Gastroesophageal sphincter (tissue), 4 donors: ENCODE measurements at regions not wholly inside any gene's neighbourhood (a gene's known extent, or its start where the extent isn't known, plus 50 kb on each side); places are given as distances from the start of the nearest gene placed in this dataset.

Experiments used
- ATAC-seq: fragments of 150-250 bp; one replicate; pipeline ENCODE4 v1.9.1; 2016; ENCODE audit warnings: mild to moderate bottlenecking, moderate library complexity
- H3K27ac ChIP-seq, 4 donors: fragments of 200-600 bp; sonication (generic) in 3 of 4; 1 replicate in 3 of 4; 2 replicates in 1 of 4; pipeline ENCODE4 v1.5.1; 2016 to 2019
- H3K27me3 ChIP-seq: fragments of 200-600 bp; sonication (generic); one replicate; pipeline ENCODE4 v1.5.1; 2019
- H3K36me3 ChIP-seq, 2 donors: fragments of 200-600 bp; sonication (generic); one replicate each; pipeline ENCODE4 v1.5.1; 2019; ENCODE audit warnings: control low read depth in 1 of 2
- H3K4me1 ChIP-seq, 3 donors: fragments of 200-600 bp; sonication (generic); 1 replicate in 2 of 3; 2 replicates in 1 of 3; pipeline ENCODE4 v1.5.1; 2016 to 2019; ENCODE audit warnings: control low read depth in 2 of 3
- H3K4me3 ChIP-seq, 2 donors: fragments of 200-600 bp; sonication (generic); one replicate each; pipeline ENCODE4 v1.5.1; 2019; ENCODE audit warnings: mild to moderate bottlenecking in 1 of 2, moderate library complexity in 1 of 2
- H3K9me3 ChIP-seq, 3 donors: fragments of 200-600 bp; sonication (generic); one replicate each; pipeline ENCODE4 v1.5.1; 2017 to 2019; ENCODE audit warnings: control low read depth in 2 of 3
- EP300 ChIP-seq: sonication (generic); formaldehyde crosslinking; IDR thresholded peaks from one replicate; pipeline ENCODE4 v1.6.1; 2017; ENCODE audit warnings: antibody characterized with exemption, mild to moderate bottlenecking
- POLR2A ChIP-seq, 2 donors: fragments of 450-650 bp; IDR thresholded peaks; one replicate each; pipeline ENCODE4 v1.6.1; 2017; ENCODE audit warnings: antibody characterized with exemption in 2 of 2, mild to moderate bottlenecking in 2 of 2, moderate library complexity in 1 of 2
- POLR2AphosphoS5 ChIP-seq: sonication (generic); formaldehyde crosslinking; IDR thresholded peaks from one replicate; pipeline ENCODE4 v1.6.1; 2017; ENCODE audit warnings: antibody characterized with exemption
- WGBS, 2 donors: methylation state at CpG; one replicate each; pipeline ENCODE4 v1.1.5; 2018; ENCODE audit warnings: low coverage in 1 of 2; 5-methylcytosine and 5-hydroxymethylcytosine counted together
- TF ChIP-seq, protein P1 (sequence below), 4 experiments: fragments of 200-600 bp in 2 of 4; fragments of 450-650 bp in 2 of 4; sonication (generic) in 1 of 4; IDR thresholded peaks; one replicate each; pipeline ENCODE4 v1.5.1; 2017 to 2019; ENCODE audit warnings: antibody characterized with exemption in 4 of 4, mild to moderate bottlenecking in 2 of 4, moderate library complexity in 2 of 4

DNA sequence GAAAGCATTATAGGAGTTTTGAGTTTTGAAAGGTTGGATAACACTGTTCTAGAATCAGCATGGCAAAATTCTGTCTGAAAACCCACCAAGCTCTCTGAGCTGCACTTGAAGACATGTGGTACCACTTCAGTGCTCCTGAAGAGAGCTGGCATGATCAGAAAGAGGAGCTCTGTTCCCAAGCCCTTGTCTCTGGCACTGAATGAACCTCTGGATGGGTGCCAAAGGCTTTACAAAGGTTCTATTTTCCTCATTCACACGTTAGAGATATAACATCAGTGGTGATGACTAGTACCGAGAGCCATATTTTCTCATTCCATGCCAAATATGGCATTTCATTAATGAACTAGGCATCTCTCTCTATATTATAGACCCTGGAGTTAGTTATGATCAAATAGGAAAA, 301.8 kb upstream of the ID4 start:
- H3K4me3 ChIP-seq = no peak overlapping the region
- ATAC-seq = no peak

DNA sequence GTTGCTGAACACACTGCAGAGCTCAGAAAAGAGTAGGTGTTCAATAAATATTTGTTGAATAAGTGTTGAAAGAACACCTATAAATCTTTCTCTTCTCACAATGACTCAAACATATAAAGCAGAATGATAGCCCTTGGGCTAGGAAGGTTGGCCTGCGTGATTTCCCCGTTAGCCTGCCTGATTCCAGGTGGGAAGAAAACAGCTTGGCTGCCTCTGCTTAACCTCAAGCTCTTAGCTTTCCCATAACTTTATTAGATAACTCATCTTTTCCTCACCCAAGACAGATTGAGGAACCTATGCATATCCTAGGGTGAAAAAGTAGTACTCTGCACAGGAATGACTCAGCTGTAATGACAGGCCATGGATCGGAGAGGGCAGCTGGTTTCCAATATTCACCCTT, 300.3 kb upstream of the ID4 start:
- 85 to 93% methylated on average over 3 of the region's 3 CpGs for WGBS, 2 donors
- TF ChIP-seq POLR2A (IDR thresholded peaks at IDR 0.05) = no peak
- TF ChIP-seq, protein P1, sequence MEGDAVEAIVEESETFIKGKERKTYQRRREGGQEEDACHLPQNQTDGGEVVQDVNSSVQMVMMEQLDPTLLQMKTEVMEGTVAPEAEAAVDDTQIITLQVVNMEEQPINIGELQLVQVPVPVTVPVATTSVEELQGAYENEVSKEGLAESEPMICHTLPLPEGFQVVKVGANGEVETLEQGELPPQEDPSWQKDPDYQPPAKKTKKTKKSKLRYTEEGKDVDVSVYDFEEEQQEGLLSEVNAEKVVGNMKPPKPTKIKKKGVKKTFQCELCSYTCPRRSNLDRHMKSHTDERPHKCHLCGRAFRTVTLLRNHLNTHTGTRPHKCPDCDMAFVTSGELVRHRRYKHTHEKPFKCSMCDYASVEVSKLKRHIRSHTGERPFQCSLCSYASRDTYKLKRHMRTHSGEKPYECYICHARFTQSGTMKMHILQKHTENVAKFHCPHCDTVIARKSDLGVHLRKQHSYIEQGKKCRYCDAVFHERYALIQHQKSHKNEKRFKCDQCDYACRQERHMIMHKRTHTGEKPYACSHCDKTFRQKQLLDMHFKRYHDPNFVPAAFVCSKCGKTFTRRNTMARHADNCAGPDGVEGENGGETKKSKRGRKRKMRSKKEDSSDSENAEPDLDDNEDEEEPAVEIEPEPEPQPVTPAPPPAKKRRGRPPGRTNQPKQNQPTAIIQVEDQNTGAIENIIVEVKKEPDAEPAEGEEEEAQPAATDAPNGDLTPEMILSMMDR (IDR thresholded peaks at IDR 0.05) = no peak
- TF ChIP-seq EP300 = no peak
- no peak for TF ChIP-seq POLR2AphosphoS5
- Histone ChIP-seq H3K4me3 (no peak overlapping the region), H3K4me1 (peaks cover 0 to 24% (median 0%) of the 10 kb centered on the region in 3 donors), H3K36me3 (no peaks in the 10 kb centered on the region), H3K27me3 (no peaks in the 10 kb centered on the region), H3K9me3 (no peaks in the 10 kb centered on the region), H3K27ac (peak overlapping the region in 1 of 4 donors; percentile 32)
- ATAC-seq = no peak

More for the DNA sequence above, 301.8 kb upstream of the ID4 start:
- WGBS, 2 donors = 22 to 33% methylated on average over 2 of the region's 2 CpGs
- no peaks in the 10 kb centered on the region for H3K27me3 ChIP-seq
- H3K9me3 ChIP-seq = no peaks in the 10 kb centered on the region
- TF ChIP-seq, protein P1 (IDR thresholded peaks at IDR 0.05) = no peak
- TF ChIP-seq POLR2AphosphoS5 (no peak), POLR2A (IDR thresholded peaks at IDR 0.05) (no peak), EP300 (no peak)
- H3K36me3 ChIP-seq = no peaks in the 10 kb centered on the region
- no peak overlapping the region for H3K27ac ChIP-seq
- peaks cover 0 to 24% (median 0%) of the 10 kb centered on the region in 3 donors for H3K4me1 ChIP-seq

DNA sequence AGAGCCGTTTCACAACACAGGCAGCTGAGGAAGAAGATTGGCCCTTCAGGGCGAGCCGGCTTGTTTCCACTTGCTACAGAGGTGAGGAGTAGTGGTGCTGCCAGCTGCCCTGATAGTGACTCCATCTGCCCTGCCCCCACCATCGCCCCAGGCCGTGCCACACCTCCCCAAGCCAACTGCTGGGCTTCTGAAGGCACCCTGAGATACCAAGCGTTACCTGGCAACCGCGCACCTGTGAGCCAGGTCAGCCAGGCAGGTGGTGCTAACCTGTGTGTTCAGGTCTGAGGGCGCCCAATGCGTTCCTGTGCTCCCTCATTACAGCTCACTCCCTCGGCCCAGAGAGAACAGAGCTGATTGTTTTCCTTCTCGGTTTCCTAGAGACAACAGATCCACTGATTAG, 299.1 kb upstream of the ID4 start:
- 75 to 80% methylated on average over 2 to 5 of the region's 12 CpGs for WGBS, 2 donors
- Histone ChIP-seq H3K4me1 (peaks cover 0 to 24% (median 0%) of the 10 kb centered on the region in 3 donors), H3K4me3 (no peak overlapping the region), H3K9me3 (no peaks in the 10 kb centered on the region), H3K36me3 (no peaks in the 10 kb centered on the region), H3K27ac (peak overlapping the region in 2 of 4 donors; percentile 24 to 32), H3K27me3 (no peaks in the 10 kb centered on the region)
- TF ChIP-seq, protein P1 (IDR thresholded peaks at IDR 0.05) = no peak
- no peak for TF ChIP-seq EP300
- TF ChIP-seq POLR2AphosphoS5 = no peak
- no peak for TF ChIP-seq POLR2A (IDR thresholded peaks at IDR 0.05)
- ATAC-seq = no peak

DNA sequence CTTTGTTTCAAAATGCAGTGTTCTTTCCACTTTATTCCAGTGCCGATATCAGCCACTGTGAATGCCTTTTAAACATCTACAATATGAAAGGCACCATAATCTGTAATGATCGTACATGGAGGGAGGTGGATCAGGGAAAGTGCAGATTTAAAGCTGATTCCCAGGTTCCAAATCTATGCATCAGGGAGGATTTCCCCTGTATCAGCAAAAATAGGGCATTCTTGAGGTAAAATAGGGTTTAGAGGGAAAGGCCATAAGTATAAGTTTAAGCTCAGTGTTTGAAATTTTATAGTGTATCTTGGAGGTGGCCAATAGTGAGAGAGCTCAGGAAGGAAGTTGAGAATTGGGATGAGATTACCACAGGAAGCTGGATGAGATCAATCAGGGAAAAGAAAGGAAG, 289.7 kb upstream of the ID4 start:
- TF ChIP-seq, protein P1 (IDR thresholded peaks at IDR 0.05) = no peak
- no peak for TF ChIP-seq POLR2A (IDR thresholded peaks at IDR 0.05)
- no peak for TF ChIP-seq EP300
- no peak for TF ChIP-seq POLR2AphosphoS5
- ATAC-seq = no peak
- Histone ChIP-seq H3K9me3 (no peaks in the 10 kb centered on the region), H3K4me1 (no peaks in the 10 kb centered on the region), H3K4me3 (no peak overlapping the region), H3K36me3 (no peaks in the 10 kb centered on the region), H3K27ac (no peak overlapping the region), H3K27me3 (no peaks in the 10 kb centered on the region)
- WGBS, 2 donors = 79 to 92% methylated on average over 2 of the region's 2 CpGs

GRCh38 chr6:19549109-19549508, 288.1 kb upstream of the ID4 start:
- Histone ChIP-seq H3K4me3 (no peak overlapping the region), H3K4me1 (no peaks in the 10 kb centered on the region), H3K27me3 (no peaks in the 10 kb centered on the region), H3K27ac (no peak overlapping the region), H3K9me3 (no peaks in the 10 kb centered on the region), H3K36me3 (no peaks in the 10 kb centered on the region)
- WGBS, 2 donors = 86 to 91% methylated on average over 4 of the region's 4 CpGs
- ATAC-seq = no peak
- TF ChIP-seq, protein P1 (IDR thresholded peaks at IDR 0.05) = no peak
- TF ChIP-seq POLR2AphosphoS5 (no peak), EP300 (no peak)
